HEK293 (cell line): ENCODE measurements at regions not wholly inside any gene's neighbourhood (a gene's known extent, or its start where the extent isn't known, plus 50 kb on each side); places are given as distances from the start of the nearest gene placed in this dataset.

Source experiments
- CTCF ChIP-seq: fragments of 450-650 bp; formaldehyde crosslinking; IDR thresholded peaks from 2 replicates; pipeline ENCODE4 v1.5.1; 2016; ENCODE audit warnings: missing biosample characterization, missing genetic modification characterization
- GLI4 ChIP-seq: fragments of 450-650 bp; formaldehyde crosslinking; IDR thresholded peaks from 2 replicates; pipeline ENCODE4 v1.5.1; 2016; ENCODE audit warnings: missing biosample characterization, missing genetic modification characterization
- IKZF3 ChIP-seq: fragments of 450-650 bp; IDR thresholded peaks from 2 replicates; pipeline ENCODE4 v1.5.0; 2018; ENCODE audit warnings: missing biosample characterization, mild to moderate bottlenecking, missing genetic modification characterization, moderate library complexity
- INSM2 ChIP-seq: fragments of 450-650 bp; formaldehyde crosslinking; IDR thresholded peaks from 2 replicates; pipeline ENCODE4 v1.5.1; 2016; ENCODE audit warnings: missing biosample characterization, missing genetic modification characterization
- KLF8 ChIP-seq: fragments of 450-650 bp; formaldehyde crosslinking; IDR thresholded peaks from 2 replicates; pipeline ENCODE4 v1.5.1; 2016; ENCODE audit warnings: missing biosample characterization, missing genetic modification characterization
- MEIS1 ChIP-seq: sonication (generic); formaldehyde crosslinking; IDR thresholded peaks from 2 replicates; pipeline ENCODE4 v1.8.1; 2022; ENCODE audit warnings: missing genetic modification reagents, mild to moderate bottlenecking, borderline replicate concordance
- PRDM10 ChIP-seq: fragments of 450-650 bp; formaldehyde crosslinking; IDR thresholded peaks from 2 replicates; pipeline ENCODE4 v1.5.1; 2016; ENCODE audit warnings: missing biosample characterization, missing genetic modification characterization
- ZBTB21 ChIP-seq: fragments of 450-650 bp; formaldehyde crosslinking; IDR thresholded peaks from 2 replicates; pipeline ENCODE4 v1.5.1; 2017; ENCODE audit warnings: missing biosample characterization, missing genetic modification characterization
- ZNF16 ChIP-seq: fragments of 450-650 bp; formaldehyde crosslinking; IDR thresholded peaks from 2 replicates; pipeline ENCODE4 v1.5.1; 2016; ENCODE audit warnings: low read depth, missing biosample characterization, missing genetic modification characterization
- ZNF362 ChIP-seq: fragments of 450-650 bp; formaldehyde crosslinking; IDR thresholded peaks from 2 replicates; pipeline ENCODE4 v1.5.1; 2016; ENCODE audit warnings: missing biosample characterization, missing genetic modification characterization
- ZXDB ChIP-seq: fragments of 450-650 bp; formaldehyde crosslinking; IDR thresholded peaks from 2 replicates; pipeline ENCODE4 v1.5.1; 2016; ENCODE audit warnings: missing biosample characterization, missing genetic modification characterization

- TF ChIP-seq CTCF (tag by site-specific recombination) = no peak
- TF ChIP-seq ZBTB21 (tag by site-specific recombination) = no peak
- TF ChIP-seq IKZF3 = no peak
- TF ChIP-seq ZNF16 (tag by site-specific recombination) = no peak
- no peak for TF ChIP-seq GLI4 (tag by site-specific recombination)
- TF ChIP-seq INSM2 (tag by site-specific recombination) = no peak
- TF ChIP-seq ZNF362 = no peak
- no peak for TF ChIP-seq MEIS1 (CRISPR knock-in tag)
- TF ChIP-seq KLF8 (tag by site-specific recombination) = no peak
- no peak for TF ChIP-seq PRDM10
- no peak for TF ChIP-seq ZXDB (tag by site-specific recombination)
Measured at GRCh38 chr5:61910771-61911170, 395.2 kb upstream of the KIF2A start.
